Coronary artery (tissue), 2 donors: ENCODE measurements at regions not wholly inside any gene's neighbourhood (a gene's known extent, or its start where the extent isn't known, plus 50 kb on each side); places are given as distances from the start of the nearest gene placed in this dataset.

Experiments used
- DNase-seq: peaks from one replicate; pipeline ENCODE4 v3.0.0-alpha.2; 2017; ENCODE audit warnings: low spot score
- H3K27ac ChIP-seq, 2 donors: fragments of 200-600 bp; sonication (generic); one replicate each; pipeline ENCODE4 v1.5.1; 2016 to 2019
- H3K4me3 ChIP-seq: fragments of 200-600 bp; sonication (generic); 2 replicates; pipeline ENCODE4 v1.5.1; 2016; ENCODE audit warnings: mild to moderate bottlenecking, moderate library complexity
- CTCF ChIP-seq: fragments of 200-600 bp; sonication (generic); IDR thresholded peaks from one replicate; pipeline ENCODE4 v1.5.1; 2019; ENCODE audit warnings: antibody characterized with exemption

GRCh38 chr14:85421186-85421877, 108.6 kb upstream of the FLRT2 start:
- no peak overlapping the region for H3K27ac ChIP-seq
- no peak for DNase-seq
- TF ChIP-seq CTCF, result no peak

GRCh38 chr14:85423889-85424288, 106.1 kb upstream of the FLRT2 start:
- no peak for TF ChIP-seq CTCF
- H3K27ac ChIP-seq, result no peak overlapping the region
- no peak for DNase-seq
- H3K4me3 ChIP-seq, result no peak overlapping the region

More at GRCh38 chr14:85421186-85421877, 108.6 kb upstream of the FLRT2 start:
- H3K4me3 ChIP-seq, result no peak overlapping the region

GRCh38 chr14:85425507-85425906, 104.4 kb upstream of the FLRT2 start:
- Histone ChIP-seq H3K27ac (no peak overlapping the region), H3K4me3 (no peak overlapping the region)
- no peak for DNase-seq
- no peak for TF ChIP-seq CTCF

- Histone ChIP-seq H3K27ac (no peak overlapping the region), H3K4me3 (no peak overlapping the region)
- DNase-seq, result no peak
- no peak for TF ChIP-seq CTCF
Measured at GRCh38 chr14:85426068-85426935, 103.6 kb upstream of the FLRT2 start.

- H3K27ac ChIP-seq, result no peak overlapping the region
- no peak for DNase-seq
- no peak overlapping the region for H3K4me3 ChIP-seq
- TF ChIP-seq CTCF, result no peak
Measured at GRCh38 chr14:85428926-85429325, 101.0 kb upstream of the FLRT2 start.

GRCh38 chr14:85437148-85437547, 92.8 kb upstream of the FLRT2 start:
- H3K4me3 ChIP-seq, result no peak overlapping the region
- no peak overlapping the region for H3K27ac ChIP-seq
- TF ChIP-seq CTCF, result no peak
- DNase-seq, result no peak
